ENCODE measurements at regions not wholly inside any gene's neighbourhood (a gene's known extent, or its start where the extent isn't known, plus 50 kb on each side); places are given as distances from the start of the nearest gene placed in this dataset.

GRCh38 chr21:35926003-35926740 is 134.2 kb downstream of the SETD4 start:
- no peak overlapping the region for H4K8ac ChIP-seq (replicated peaks; ENCODE audit: insufficient read length, low read depth, low read length)
- no peaks in the 10 kb centered on the region for H3K4me1 Mint-ChIP-seq
- DNase-seq = no peak
- no peak for TF ChIP-seq CTCF (conservative IDR thresholded peaks at IDR 0.05)
- H3K56ac ChIP-seq (ENCODE audit: insufficient read length, low read depth, low read length) = no peak overlapping the region
- WGBS (ENCODE audit: extremely low coverage, insufficient read length, low lambda C conversion rate) = no CpG with 5 or more reads among the region's 3 CpGs
- no peak overlapping the region for H3K4me3 Mint-ChIP-seq
- H2BK12ac ChIP-seq (ENCODE audit: insufficient read length, low read depth, low read length) = no peak overlapping the region
- no peak overlapping the region for H3K4me2 ChIP-seq (ENCODE audit: insufficient read depth, insufficient read length, low read length)
- H2AFZ ChIP-seq (ENCODE audit: low read length) = no peak overlapping the region
- no peak overlapping the region for H3K14ac ChIP-seq (ENCODE audit: insufficient read depth, low read length)
- H3K27me3 Mint-ChIP-seq (ENCODE audit: low read depth) = no peaks in the 10 kb centered on the region; the same call in 1 of the 2 replicates
- no peaks in the 10 kb centered on the region for H3K79me1 ChIP-seq (ENCODE audit: insufficient read depth, low read depth, low read length, poor library complexity, severe bottlenecking)
- no peaks in the 10 kb centered on the region for H3K27me3 ChIP-seq (ENCODE audit: insufficient read depth, low read length)
- no peak overlapping the region for H2BK120ac ChIP-seq (ENCODE audit: low read depth, low read length, poor library complexity, severe bottlenecking)
- no peak overlapping the region for H3T11ph ChIP-seq (ENCODE audit: low read length)
- H3K4me1 ChIP-seq (ENCODE audit: insufficient read depth, low read length) = no peaks in the 10 kb centered on the region
- no peak overlapping the region for H2BK5ac ChIP-seq (ENCODE audit: insufficient read length, low read length)
- no peak overlapping the region for H3K27ac ChIP-seq (ENCODE audit: insufficient read length, low read depth, low read length)
- H3K9ac ChIP-seq (ENCODE audit: extremely low read depth, insufficient read length, low read length) = no peak overlapping the region
- H3K9me3 Mint-ChIP-seq = no peaks in the 10 kb centered on the region; a peak in 1 of 5 replicates
- H3K27ac Mint-ChIP-seq = no peak overlapping the region
- no peak overlapping the region for H4K91ac ChIP-seq (ENCODE audit: insufficient read length, low read depth, low read length)
- no peak overlapping the region for H3K23ac ChIP-seq (ENCODE audit: insufficient read length, low read depth, low read length)
- H2BK15ac ChIP-seq (ENCODE audit: low read depth, low read length) = no peak overlapping the region
- no peak overlapping the region for H2AK5ac ChIP-seq (ENCODE audit: insufficient read length, low read length)
- H4K5ac ChIP-seq (ENCODE audit: insufficient read length, low read depth, low read length) = no peak overlapping the region
- H3K36me3 Mint-ChIP-seq (ENCODE audit: insufficient read depth in 1 of 3, low read depth in 3 of 3) = no peaks in the 10 kb centered on the region
- H3K9me3 ChIP-seq (ENCODE audit: control insufficient read depth, low read depth, low read length) = no peaks in the 10 kb centered on the region
- H4K20me1 ChIP-seq (ENCODE audit: control insufficient read depth, insufficient read depth, insufficient read length) = no peaks in the 10 kb centered on the region
- no peak overlapping the region for H2BK20ac ChIP-seq (ENCODE audit: low read depth, low read length, poor library complexity, severe bottlenecking)
- H3K79me2 ChIP-seq (ENCODE audit: insufficient read depth, low read length) = no peaks in the 10 kb centered on the region
- no peak overlapping the region for H3K4ac ChIP-seq (ENCODE audit: low read depth, low read length)
- no peak overlapping the region for H3K18ac ChIP-seq (ENCODE audit: insufficient read length, low read depth, low read length)
- H3K23me2 ChIP-seq (ENCODE audit: insufficient read length, low read depth, low read length, poor library complexity, severe bottlenecking) = no peaks in the 10 kb centered on the region

All from H9 (cell line).